ENCODE measurements at regions not wholly inside any gene's neighbourhood (a gene's known extent, or its start where the extent isn't known, plus 50 kb on each side); places are given as distances from the start of the nearest gene placed in this dataset.

GRCh38 chr11:103832762-103833161 lies 203.7 kb upstream of the DDI1 start:
- Mint-ChIP-seq H3K4me3 (ENCODE audit: unreplicated experiment) (no peak overlapping the region), H3K27me3 (ENCODE audit: insufficient read depth, unreplicated experiment) (no peaks in the 10 kb centered on the region), H3K36me3 (ENCODE audit: insufficient read depth, unreplicated experiment) (no peaks in the 10 kb centered on the region), H3K4me1 (ENCODE audit: low read depth, unreplicated experiment) (no peaks in the 10 kb centered on the region), H3K27ac (ENCODE audit: unreplicated experiment) (no peak overlapping the region), H3K9me3 (ENCODE audit: unreplicated experiment) (peaks cover 34% of the 10 kb centered on the region)
- no peaks in the 10 kb centered on the region for H3K36me3 ChIP-seq (ENCODE audit: control insufficient read depth, insufficient read depth, low read length)
- no peak for TF ChIP-seq CTCF (IDR thresholded peaks at IDR 0.05; ENCODE audit: insufficient read depth in 1 of 2, low read depth in 1 of 2, low read length in 1 of 2, severe bottlenecking in 1 of 2, unreplicated experiment in 1 of 2)
- no peak overlapping the region for H3K4me3 ChIP-seq (ENCODE audit: low read depth, low read length)
- H3K4me1 ChIP-seq = no peaks in the 10 kb centered on the region
- no peak for DNase-seq
- intact Hi-C loops (cut with micrococcal nuclease; ENCODE audit: unreplicated experiment) = no loop called here
- POLR2A ChIA-PET = no interaction called here
- H3K9me3 ChIP-seq = peaks cover 9% of the 10 kb centered on the region
- CTCF ChIA-PET = no interaction called here
- H3K27me3 ChIP-seq (replicated peaks; ENCODE audit: control insufficient read depth, insufficient read depth, low read length) = no peaks in the 10 kb centered on the region
- BruUV-seq (replicated peaks) = no TSS peak

- H3K4me3 Mint-ChIP-seq (ENCODE audit: unreplicated experiment) = no peak overlapping the region
- DNase-seq = peak; percentile 10 to 52
- no TSS peak for BruUV-seq (replicated peaks)
- H3K36me3 ChIP-seq (ENCODE audit: control insufficient read depth, insufficient read depth, low read length) = no peaks in the 10 kb centered on the region
- intact Hi-C loops (cut with micrococcal nuclease; ENCODE audit: unreplicated experiment) = no loop called here
- no peak for TF ChIP-seq CTCF (IDR thresholded peaks at IDR 0.05; ENCODE audit: insufficient read depth in 1 of 2, low read depth in 1 of 2, low read length in 1 of 2, severe bottlenecking in 1 of 2, unreplicated experiment in 1 of 2)
- ChIA-PET POLR2A (no interaction called here), CTCF (no interaction called here)
- no peaks in the 10 kb centered on the region for H3K9me3 Mint-ChIP-seq (ENCODE audit: unreplicated experiment)
- H3K4me1 Mint-ChIP-seq (ENCODE audit: low read depth, unreplicated experiment) = peaks cover 12% of the 10 kb centered on the region
- H3K27ac Mint-ChIP-seq (ENCODE audit: unreplicated experiment) = no peak overlapping the region
- H3K4me3 ChIP-seq (ENCODE audit: low read depth, low read length) = no peak overlapping the region
- H3K36me3 Mint-ChIP-seq (ENCODE audit: insufficient read depth, unreplicated experiment) = no peaks in the 10 kb centered on the region
- peaks cover 20% of the 10 kb centered on the region; the same call in 1 of the 2 replicates for H3K4me1 ChIP-seq
- H3K27me3 Mint-ChIP-seq (ENCODE audit: insufficient read depth, unreplicated experiment) = no peaks in the 10 kb centered on the region
- H3K27me3 ChIP-seq (replicated peaks; ENCODE audit: control insufficient read depth, insufficient read depth, low read length) = no peaks in the 10 kb centered on the region
- no peaks in the 10 kb centered on the region for H3K9me3 ChIP-seq
These were observed 194.2 kb upstream of the DDI1 start for GRCh38 chr11:103842191-103842590.

- no peak for DNase-seq
- H3K36me3 ChIP-seq (ENCODE audit: control insufficient read depth, insufficient read depth, low read length) = no peaks in the 10 kb centered on the region
- no peaks in the 10 kb centered on the region for H3K27me3 ChIP-seq (replicated peaks; ENCODE audit: control insufficient read depth, insufficient read depth, low read length)
- peaks cover 20% of the 10 kb centered on the region; the same call in 1 of the 2 replicates for H3K4me1 ChIP-seq
- ChIA-PET CTCF (no interaction called here), POLR2A (no interaction called here)
- no peaks in the 10 kb centered on the region for H3K9me3 ChIP-seq
- Mint-ChIP-seq H3K9me3 (ENCODE audit: unreplicated experiment) (no peaks in the 10 kb centered on the region), H3K4me3 (ENCODE audit: unreplicated experiment) (no peak overlapping the region), H3K27ac (ENCODE audit: unreplicated experiment) (no peak overlapping the region), H3K27me3 (ENCODE audit: insufficient read depth, unreplicated experiment) (no peaks in the 10 kb centered on the region), H3K4me1 (ENCODE audit: low read depth, unreplicated experiment) (peaks cover 12% of the 10 kb centered on the region), H3K36me3 (ENCODE audit: insufficient read depth, unreplicated experiment) (no peaks in the 10 kb centered on the region)
- H3K4me3 ChIP-seq (ENCODE audit: low read depth, low read length) = no peak overlapping the region
- intact Hi-C loops (cut with micrococcal nuclease; ENCODE audit: unreplicated experiment) = no loop called here
- TF ChIP-seq CTCF (IDR thresholded peaks at IDR 0.05; ENCODE audit: insufficient read depth in 1 of 2, low read depth in 1 of 2, low read length in 1 of 2, severe bottlenecking in 1 of 2, unreplicated experiment in 1 of 2) = no peak
- no TSS peak for BruUV-seq (replicated peaks)
These were observed 193.6 kb upstream of the DDI1 start for GRCh38 chr11:103842795-103843194.
